GM18502 (cell line): ENCODE measurements at regions not wholly inside any gene's neighbourhood (a gene's known extent, or its start where the extent isn't known, plus 50 kb on each side); places are given as distances from the start of the nearest gene placed in this dataset.

Experiments
- ATAC-seq: cut with Tn5 transposase; IDR thresholded peaks from one replicate; pipeline ENCODE4 v1.9.1; 2021; ENCODE audit warnings: mild to moderate bottlenecking; ENCODE audit not compliant: unreplicated experiment, poor library complexity

- no peak for ATAC-seq
Observed at GRCh38 chr2:104481341-104481740, 372.6 kb upstream of the POU3F3 start.

DNA sequence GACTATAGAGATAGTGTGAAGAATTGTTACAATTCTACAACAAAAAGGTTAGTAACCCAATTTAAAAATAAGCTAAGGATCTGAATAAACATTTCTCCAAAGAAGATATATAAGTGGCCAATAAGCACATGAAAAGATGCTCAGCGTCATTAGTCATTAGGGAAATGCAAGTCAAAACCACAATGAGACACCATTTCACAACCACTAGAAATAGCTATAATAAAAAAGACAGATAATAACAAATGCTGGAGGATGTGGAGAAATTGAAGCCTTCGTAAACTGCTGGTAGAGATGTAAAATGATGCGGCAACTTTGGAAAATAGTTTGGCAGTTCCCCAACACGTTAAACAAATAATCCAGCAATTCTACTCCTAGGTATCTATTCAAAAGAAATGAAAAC, 366.5 kb upstream of the POU3F3 start:
- no peak for ATAC-seq

DNA sequence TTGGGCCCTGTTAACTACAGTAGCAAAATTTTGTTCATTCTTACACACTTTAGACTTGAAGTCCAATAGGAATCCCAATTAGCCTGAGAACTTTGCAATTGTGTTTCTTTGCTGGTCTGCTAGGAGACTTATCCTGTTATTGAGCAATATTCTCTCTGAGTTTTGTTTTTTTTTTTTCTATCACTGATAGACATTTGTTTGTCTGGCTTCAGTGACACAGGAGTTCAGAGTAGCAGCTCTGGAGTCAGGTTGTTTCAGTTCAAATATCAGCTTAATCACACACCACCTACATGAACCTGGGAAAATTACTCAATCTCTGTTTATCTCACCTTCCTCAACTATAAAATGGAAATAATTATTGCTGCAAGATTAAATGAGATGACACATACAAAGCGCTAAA, 360.2 kb upstream of the POU3F3 start:
- ATAC-seq, result no peak

- ATAC-seq, result no peak
Observed at GRCh38 chr2:104501342-104501741, 352.6 kb upstream of the POU3F3 start.

DNA sequence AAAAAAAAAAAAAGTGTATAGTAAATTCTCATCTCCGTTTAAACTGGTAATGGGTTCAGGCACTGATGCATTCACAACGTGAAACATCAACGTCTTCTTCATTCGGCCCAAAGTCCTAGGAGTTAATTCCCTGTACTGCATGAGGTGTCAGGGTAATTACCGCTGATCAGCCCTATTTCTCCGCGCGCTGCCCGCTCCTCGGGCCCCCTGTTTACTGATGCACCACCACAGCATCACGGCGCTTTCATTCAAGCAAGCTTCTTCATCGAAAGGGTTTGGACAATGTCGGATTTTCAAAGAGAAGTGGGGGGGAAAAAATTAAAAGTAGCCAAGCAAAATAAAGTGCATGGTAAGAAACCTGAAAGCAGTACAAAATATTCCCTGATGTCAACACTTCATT, 352.0 kb upstream of the POU3F3 start:
- ATAC-seq, result no peak

GRCh38 chr2:104502901-104503300, 351.0 kb upstream of the POU3F3 start:
- no peak for ATAC-seq

DNA sequence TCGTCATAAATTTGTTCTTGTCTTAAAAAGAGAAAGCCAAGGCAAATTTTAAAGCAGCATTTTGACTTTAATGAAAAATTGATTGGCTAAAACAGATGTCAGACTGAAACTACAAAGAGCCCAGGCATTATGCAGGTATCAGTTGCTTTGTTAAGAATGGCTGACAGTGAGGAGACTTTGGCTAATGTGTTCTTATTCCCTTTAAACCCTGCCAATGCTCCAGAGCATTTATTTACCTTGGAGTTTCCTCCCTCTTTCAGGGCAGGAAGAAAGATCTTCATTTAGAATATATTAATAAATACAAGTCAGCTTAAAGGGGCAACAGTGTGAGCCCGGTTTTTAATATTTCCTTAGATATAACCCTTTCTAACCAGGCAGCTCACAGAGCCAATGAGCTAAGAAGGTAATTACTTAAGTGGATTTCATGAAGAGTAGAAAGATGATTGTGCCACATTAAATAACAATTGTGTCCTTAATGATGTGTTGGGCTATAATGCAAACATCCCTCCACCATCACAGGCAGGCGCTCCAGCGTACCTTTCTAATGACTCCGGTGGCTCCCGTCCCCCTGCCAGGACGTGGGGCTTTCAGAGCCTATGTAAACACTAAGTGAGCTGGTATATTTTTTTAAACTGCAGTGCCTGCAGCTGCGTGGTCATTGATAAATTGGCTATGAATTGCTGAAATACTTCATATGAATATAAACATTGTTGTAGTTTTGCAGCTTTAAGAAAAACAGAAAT, 349.4 kb upstream of the POU3F3 start:
- no peak for ATAC-seq

GRCh38 chr2:104518256-104518655, 335.7 kb upstream of the POU3F3 start:
- ATAC-seq, result no peak

- no peak for ATAC-seq
Observed at GRCh38 chr2:104521247-104521646, 332.7 kb upstream of the POU3F3 start.

- ATAC-seq, result no peak
Observed at GRCh38 chr2:104523921-104524320, 330.0 kb upstream of the POU3F3 start.

- ATAC-seq, result no peak
Observed at GRCh38 chr2:104528101-104528500, 325.8 kb upstream of the POU3F3 start.

DNA sequence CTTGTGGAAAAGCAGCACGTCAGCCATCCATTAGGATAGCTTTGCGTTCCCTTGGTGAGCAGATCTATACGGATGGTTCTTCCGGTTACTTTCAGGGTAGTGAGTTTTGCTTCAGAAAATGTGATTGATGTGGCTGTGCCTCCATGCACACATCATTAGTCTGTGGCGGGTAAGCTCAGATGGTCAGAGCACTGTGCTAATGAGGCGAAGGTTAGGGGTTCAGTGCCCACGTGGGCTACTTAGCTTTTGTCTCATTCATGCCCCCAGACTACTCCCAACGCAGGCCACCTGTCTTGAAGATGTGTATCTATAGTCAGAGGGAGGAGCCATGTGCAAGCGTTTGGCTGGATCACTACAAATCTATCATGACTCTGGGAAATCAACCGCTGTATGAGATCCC, 322.8 kb upstream of the POU3F3 start:
- ATAC-seq, result no peak

DNA sequence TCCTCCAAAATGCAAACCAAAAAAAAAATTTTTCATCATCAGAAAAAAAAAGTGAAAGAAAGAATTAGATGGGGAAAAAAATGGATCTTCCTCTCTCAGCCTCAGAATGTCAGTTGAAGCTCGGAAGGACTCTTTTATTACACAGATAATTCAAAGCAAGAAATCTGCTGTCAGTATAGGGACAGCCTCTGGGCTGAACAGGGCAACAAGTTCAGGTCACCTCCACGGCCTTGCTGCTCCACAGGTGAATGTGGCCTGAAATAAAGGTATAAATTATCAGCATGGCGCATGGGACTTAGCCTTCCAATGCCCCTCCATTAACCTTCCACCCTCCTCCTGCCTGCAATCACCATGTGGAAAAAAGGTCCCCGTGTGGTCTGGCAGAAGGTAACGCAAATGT, 316.8 kb upstream of the POU3F3 start:
- no peak for ATAC-seq

- ATAC-seq, result no peak
Observed at GRCh38 chr2:104538077-104538476, 315.8 kb upstream of the POU3F3 start.

GRCh38 chr2:104539649-104540048, 314.3 kb upstream of the POU3F3 start:
- peak; percentile 72 for ATAC-seq

DNA sequence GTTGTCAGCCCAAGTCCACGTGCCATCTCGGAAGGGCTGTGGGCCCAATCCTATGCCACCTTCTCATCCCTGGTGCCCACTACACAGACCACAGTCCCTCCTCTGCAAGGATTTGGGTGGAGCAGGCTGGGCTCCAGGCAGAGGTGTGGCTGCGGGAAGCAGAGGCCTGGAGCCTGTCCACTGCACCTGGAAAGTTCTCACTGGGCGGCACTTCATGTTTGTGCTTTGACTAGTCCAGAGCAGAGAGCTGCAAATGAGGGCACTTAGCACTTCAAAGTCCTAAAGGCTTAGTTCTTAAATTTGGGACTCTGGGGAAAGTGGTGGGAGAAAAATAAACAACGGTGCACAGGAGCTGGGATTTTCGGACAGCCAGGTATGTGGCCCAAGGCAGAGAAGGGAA, 308.9 kb upstream of the POU3F3 start:
- no peak for ATAC-seq

DNA sequence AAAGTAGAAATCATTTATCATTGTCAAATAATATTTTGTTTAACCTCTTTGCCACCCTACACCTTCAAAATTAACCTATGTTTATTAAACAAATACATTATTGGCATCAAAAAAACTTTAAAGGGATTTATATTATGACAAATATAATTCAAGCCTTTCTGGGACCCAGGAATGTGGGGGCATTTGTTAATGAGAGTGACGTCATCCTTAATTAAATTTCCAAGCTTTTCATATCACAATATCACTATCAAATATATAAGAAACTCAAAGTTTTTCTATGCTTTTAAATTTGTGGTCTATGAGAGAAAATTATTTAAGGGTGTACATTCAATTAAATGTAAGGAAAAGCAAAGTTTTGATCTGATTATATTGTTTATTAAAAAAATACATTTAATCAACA, 307.4 kb upstream of the POU3F3 start:
- ATAC-seq, result no peak

GRCh38 chr2:104547221-104547620, 306.7 kb upstream of the POU3F3 start:
- no peak for ATAC-seq

GRCh38 chr2:104561251-104561650, 292.7 kb upstream of the POU3F3 start:
- no peak for ATAC-seq

DNA sequence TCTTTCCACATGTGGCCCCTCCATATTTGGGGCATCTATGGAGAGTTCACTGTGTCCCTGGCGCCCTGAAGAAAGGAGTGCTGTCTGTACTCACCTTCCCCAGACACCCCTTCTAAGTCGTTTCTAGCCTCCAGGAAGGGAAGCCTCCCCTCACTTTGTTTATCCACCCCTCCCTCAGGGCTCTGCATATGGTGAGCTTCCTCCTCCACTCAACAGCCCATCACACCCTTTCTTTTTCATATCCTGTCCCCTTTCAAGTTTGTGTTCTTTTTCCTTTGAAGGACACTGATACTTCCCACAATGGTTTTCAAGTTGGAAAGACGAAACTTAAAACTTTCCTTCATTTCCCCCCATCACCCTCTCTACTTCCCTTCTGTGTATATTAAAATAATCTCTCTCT, 291.4 kb upstream of the POU3F3 start:
- ATAC-seq, result no peak

- no peak for ATAC-seq
Observed at GRCh38 chr2:104563398-104563996, 290.4 kb upstream of the POU3F3 start.

GRCh38 chr2:104568247-104568646, 285.7 kb upstream of the POU3F3 start:
- no peak for ATAC-seq
